Tibial nerve (tissue), 4 donors: ENCODE measurements at regions not wholly inside any gene's neighbourhood (a gene's known extent, or its start where the extent isn't known, plus 50 kb on each side); places are given as distances from the start of the nearest gene placed in this dataset.

Experiments used
- DNase-seq, 2 donors: peaks; one replicate each; pipeline ENCODE4 v3.0.0-alpha.2; 2019; ENCODE audit warnings: low spot score in 2 of 2
- H3K27ac ChIP-seq, 4 donors: fragments of 200-600 bp; sonication (generic) in 3 of 4; one replicate each; pipeline ENCODE4 v1.5.1; 2017 to 2019; ENCODE audit warnings: mild to moderate bottlenecking in 1 of 4
- H3K27me3 ChIP-seq, 2 donors: fragments of 200-600 bp; sonication (generic) in 1 of 2; one replicate each; pipeline versions ENCODE4 v1.5.1 to v1.6.0; 2017 to 2019
- H3K36me3 ChIP-seq, 3 donors: fragments of 200-600 bp; sonication (generic); one replicate each; pipeline ENCODE4 v1.5.1; 2018 to 2019
- H3K4me1 ChIP-seq, 4 donors: fragments of 200-600 bp; sonication (generic) in 3 of 4; one replicate each; pipeline ENCODE4 v1.5.1; 2017 to 2019
- H3K4me3 ChIP-seq, 4 donors: fragments of 200-600 bp; sonication (generic) in 3 of 4; one replicate each; pipeline ENCODE4 v1.5.1; 2017 to 2019; ENCODE audit warnings: mild to moderate bottlenecking in 1 of 4, moderate library complexity in 1 of 4
- H3K9me3 ChIP-seq, 4 donors: fragments of 200-600 bp; sonication (generic) in 3 of 4; one replicate each; pipeline ENCODE4 v1.5.1; 2017 to 2019
- EP300 ChIP-seq, 2 donors: sonication (generic); formaldehyde crosslinking; IDR thresholded peaks; one replicate each; pipeline ENCODE4 v1.6.1; 2017; ENCODE audit warnings: antibody characterized with exemption in 2 of 2, mild to moderate bottlenecking in 1 of 2
- POLR2A ChIP-seq, 2 donors: fragments of 450-650 bp; IDR thresholded peaks; one replicate each; pipeline ENCODE4 v1.6.1; 2017; ENCODE audit warnings: antibody characterized with exemption in 2 of 2, mild to moderate bottlenecking in 2 of 2, moderate library complexity in 2 of 2
- WGBS, 2 donors: methylation state at CpG; one replicate each; pipeline ENCODE4 v1.1.5; 2018; 5-methylcytosine and 5-hydroxymethylcytosine counted together
- TF ChIP-seq, protein P1 (sequence below), 5 experiments: fragments of 200-600 bp in 3 of 5; fragments of 450-650 bp in 2 of 5; sonication (generic) in 3 of 5; IDR thresholded peaks; one replicate each; pipeline ENCODE4 v1.5.1; 2016 to 2019; ENCODE audit warnings: antibody characterized with exemption in 5 of 5, mild to moderate bottlenecking in 3 of 5, moderate library complexity in 2 of 5

DNA sequence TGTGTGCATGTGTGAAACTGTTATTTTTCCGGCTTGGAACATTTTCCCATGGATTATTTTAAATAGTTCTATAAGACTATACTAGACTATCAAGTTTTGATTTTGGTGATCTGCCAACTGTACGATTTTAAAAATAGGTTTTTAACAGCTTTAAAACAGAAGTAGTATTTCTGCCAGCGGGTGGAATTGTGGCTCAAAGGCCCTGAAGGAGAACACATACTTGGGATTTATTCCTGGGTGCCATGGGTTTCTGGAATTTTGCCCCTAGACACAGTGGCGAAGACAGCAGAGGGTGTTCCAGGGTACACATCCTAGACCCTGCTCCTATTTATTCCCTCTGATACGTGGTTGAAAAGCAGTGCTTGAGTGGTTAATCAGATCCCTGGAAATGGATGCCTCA lies 81.7 kb upstream of the IPO9 start:
- no peaks in the 10 kb centered on the region for H3K9me3 ChIP-seq
- no peak for DNase-seq
- no peaks in the 10 kb centered on the region for H3K36me3 ChIP-seq
- no peak overlapping the region for H3K4me3 ChIP-seq
- H3K27me3 ChIP-seq, result no peaks in the 10 kb centered on the region
- H3K27ac ChIP-seq, result no peak overlapping the region
- WGBS, 2 donors, result 81 to 84% methylated on average over 5 of the region's 5 CpGs
- H3K4me1 ChIP-seq, result peaks cover 0 to 36% (median 0%) of the 10 kb centered on the region in 4 donors
- TF ChIP-seq POLR2A (IDR thresholded peaks at IDR 0.05) (no peak), EP300 (IDR thresholded peaks at IDR 0.05) (no peak)
- TF ChIP-seq, protein P1, sequence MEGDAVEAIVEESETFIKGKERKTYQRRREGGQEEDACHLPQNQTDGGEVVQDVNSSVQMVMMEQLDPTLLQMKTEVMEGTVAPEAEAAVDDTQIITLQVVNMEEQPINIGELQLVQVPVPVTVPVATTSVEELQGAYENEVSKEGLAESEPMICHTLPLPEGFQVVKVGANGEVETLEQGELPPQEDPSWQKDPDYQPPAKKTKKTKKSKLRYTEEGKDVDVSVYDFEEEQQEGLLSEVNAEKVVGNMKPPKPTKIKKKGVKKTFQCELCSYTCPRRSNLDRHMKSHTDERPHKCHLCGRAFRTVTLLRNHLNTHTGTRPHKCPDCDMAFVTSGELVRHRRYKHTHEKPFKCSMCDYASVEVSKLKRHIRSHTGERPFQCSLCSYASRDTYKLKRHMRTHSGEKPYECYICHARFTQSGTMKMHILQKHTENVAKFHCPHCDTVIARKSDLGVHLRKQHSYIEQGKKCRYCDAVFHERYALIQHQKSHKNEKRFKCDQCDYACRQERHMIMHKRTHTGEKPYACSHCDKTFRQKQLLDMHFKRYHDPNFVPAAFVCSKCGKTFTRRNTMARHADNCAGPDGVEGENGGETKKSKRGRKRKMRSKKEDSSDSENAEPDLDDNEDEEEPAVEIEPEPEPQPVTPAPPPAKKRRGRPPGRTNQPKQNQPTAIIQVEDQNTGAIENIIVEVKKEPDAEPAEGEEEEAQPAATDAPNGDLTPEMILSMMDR (IDR thresholded peaks at IDR 0.05), result no peak

GRCh38 chr1:201748335-201748734 lies 80.6 kb upstream of the IPO9 start:
- DNase-seq, result no peak
- 55 to 75% methylated on average over 1 of the region's 1 CpG for WGBS, 2 donors
- peaks cover 0 to 37% (median 0%) of the 10 kb centered on the region in 4 donors for H3K4me1 ChIP-seq
- no peaks in the 10 kb centered on the region for H3K9me3 ChIP-seq
- no peaks in the 10 kb centered on the region for H3K36me3 ChIP-seq
- no peak overlapping the region for H3K27ac ChIP-seq
- H3K4me3 ChIP-seq, result no peak overlapping the region
- H3K27me3 ChIP-seq, result no peaks in the 10 kb centered on the region
- TF ChIP-seq, protein P1 (IDR thresholded peaks at IDR 0.05), result no peak
- no peak for TF ChIP-seq POLR2A (IDR thresholded peaks at IDR 0.05)
- no peak for TF ChIP-seq EP300 (IDR thresholded peaks at IDR 0.05)

DNA sequence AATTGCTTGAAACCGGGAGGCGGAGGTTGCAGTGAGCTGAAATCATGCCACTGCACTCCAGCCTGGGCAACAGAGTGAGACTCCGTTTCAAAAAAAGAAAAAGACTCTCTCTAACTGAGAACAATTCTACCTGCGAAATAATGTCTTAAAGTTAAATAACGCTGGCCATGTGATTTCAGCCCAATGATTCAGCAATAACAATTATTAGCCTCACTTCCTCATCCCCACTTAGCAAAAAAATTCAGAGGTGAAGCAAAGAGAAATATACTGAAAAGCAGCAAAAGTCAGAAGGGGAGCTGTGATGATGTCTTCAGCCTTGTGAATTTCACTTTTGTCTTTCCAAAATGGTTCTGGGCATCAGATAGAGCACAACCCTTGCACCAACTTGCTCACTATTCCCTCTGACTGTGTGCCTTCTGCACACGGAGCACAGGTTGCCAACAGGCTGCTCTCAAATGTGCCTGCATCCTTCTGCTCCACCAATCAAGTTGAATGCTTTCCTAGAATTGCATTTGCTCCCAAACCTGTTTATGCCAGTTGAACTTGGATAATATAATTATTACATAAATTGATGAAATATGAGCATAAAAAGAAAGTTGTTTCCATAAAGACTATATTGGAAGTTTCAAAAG lies 79.8 kb upstream of the IPO9 start:
- DNase-seq, result no peak
- WGBS, 2 donors, result 89 to 92% methylated on average over 6 of the region's 6 CpGs
- no peaks in the 10 kb centered on the region for H3K36me3 ChIP-seq
- no peak overlapping the region for H3K4me3 ChIP-seq
- H3K27me3 ChIP-seq, result no peaks in the 10 kb centered on the region
- TF ChIP-seq POLR2A (IDR thresholded peaks at IDR 0.05), result no peak
- peak overlapping the region in 1 of 4 donors; percentile 10 for H3K27ac ChIP-seq
- H3K4me1 ChIP-seq, result peaks cover 0 to 46% (median 2%) of the 10 kb centered on the region in 4 donors
- H3K9me3 ChIP-seq, result no peaks in the 10 kb centered on the region

GRCh38 chr1:201750120-201750519 lies 78.8 kb upstream of the IPO9 start:
- no peak for TF ChIP-seq POLR2A (IDR thresholded peaks at IDR 0.05)
- no peak for TF ChIP-seq EP300 (IDR thresholded peaks at IDR 0.05)
- TF ChIP-seq, protein P1 (IDR thresholded peaks at IDR 0.05), result no peak
- Histone ChIP-seq H3K36me3 (no peaks in the 10 kb centered on the region), H3K4me3 (no peak overlapping the region), H3K9me3 (no peaks in the 10 kb centered on the region), H3K4me1 (peaks cover 0 to 54% (median 3%) of the 10 kb centered on the region in 4 donors), H3K27ac (no peak overlapping the region), H3K27me3 (no peaks in the 10 kb centered on the region)
- WGBS, 2 donors, result 53 to 56% methylated on average over 3 of the region's 3 CpGs
- DNase-seq, result no peak

- 84% methylated on average over 1 of the region's 1 CpG for WGBS, 2 donors
- H3K27me3 ChIP-seq, result no peaks in the 10 kb centered on the region
- no peaks in the 10 kb centered on the region for H3K36me3 ChIP-seq
- peaks cover 0 to 55% (median 4%) of the 10 kb centered on the region in 4 donors for H3K4me1 ChIP-seq
- DNase-seq, result no peak
- no peak overlapping the region for H3K4me3 ChIP-seq
- peak overlapping the region in 1 of 4 donors; percentile 16 for H3K27ac ChIP-seq
- H3K9me3 ChIP-seq, result no peaks in the 10 kb centered on the region
- TF ChIP-seq EP300 (IDR thresholded peaks at IDR 0.05) (no peak), POLR2A (IDR thresholded peaks at IDR 0.05) (no peak)
- TF ChIP-seq, protein P1 (IDR thresholded peaks at IDR 0.05), result no peak
These were observed 78.0 kb upstream of the IPO9 start for GRCh38 chr1:201750934-201751333.
